GM23248 (cell line): ENCODE measurements at regions not wholly inside any gene's neighbourhood (a gene's known extent, or its start where the extent isn't known, plus 50 kb on each side); places are given as distances from the start of the nearest gene placed in this dataset.
"Not testable (repeated sequence)": the region's sequence is repeated elsewhere in the genome, so short reads cannot be mapped to it uniquely, and the experiment has no call there.

Source experiments
- DNase-seq: peaks from one replicate; pipeline ENCODE4 v3.0.0-alpha.2; 2015
- H2AFZ ChIP-seq: fragments of 200-600 bp; sonication (generic); 2 replicates; pipeline ENCODE4 v1.6.1; 2016; ENCODE audit warnings: antibody characterized with exemption
- H3F3A ChIP-seq: fragments of 200-600 bp; sonication (generic); 2 replicates; pipeline ENCODE4 v1.6.1; 2016; ENCODE audit warnings: mild to moderate bottlenecking, antibody characterized with exemption, mixed run types; ENCODE audit not compliant: insufficient read depth
- H3K27ac ChIP-seq: fragments of 200-600 bp; sonication (generic); 2 replicates; pipeline ENCODE4 v1.5.1; 2016; ENCODE audit warnings: mild to moderate bottlenecking
- H3K27me3 ChIP-seq: fragments of 200-600 bp; sonication (generic); replicated peaks from 2 replicates; pipeline ENCODE4 v1.6.1; 2016; ENCODE audit warnings: mild to moderate bottlenecking; ENCODE audit not compliant: insufficient read depth
- H3K36me3 ChIP-seq: fragments of 200-600 bp; sonication (generic); 2 replicates; pipeline ENCODE4 v1.6.1; 2016; ENCODE audit warnings: low read depth, mild to moderate bottlenecking
- H3K4me1 ChIP-seq: fragments of 200-600 bp; sonication (generic); 2 replicates; pipeline ENCODE4 v1.6.1; 2016; ENCODE audit warnings: mild to moderate bottlenecking; ENCODE audit not compliant: insufficient read depth
- H3K4me2 ChIP-seq: fragments of 200-600 bp; sonication (generic); one replicate; pipeline ENCODE4 v1.6.1; 2016; ENCODE audit warnings: mild to moderate bottlenecking; ENCODE audit not compliant: unreplicated experiment
- H3K4me3 ChIP-seq: fragments of 200-600 bp; sonication (generic); 2 replicates; pipeline ENCODE4 v1.5.1; 2016; ENCODE audit warnings: mild to moderate bottlenecking
- H3K79me2 ChIP-seq: fragments of 200-600 bp; sonication (generic); 2 replicates; pipeline ENCODE4 v1.6.1; 2016; ENCODE audit warnings: mild to moderate bottlenecking; ENCODE audit not compliant: insufficient read depth
- H3K9ac ChIP-seq: fragments of 200-600 bp; sonication (generic); 2 replicates; pipeline ENCODE4 v1.6.1; 2016; ENCODE audit warnings: mild to moderate bottlenecking
- H3K9me2 ChIP-seq: fragments of 200-600 bp; sonication (generic); 2 replicates; pipeline ENCODE4 v1.6.1; 2016; ENCODE audit warnings: mixed run types, mild to moderate bottlenecking, moderate library complexity; ENCODE audit not compliant: insufficient read depth
- H3K9me3 ChIP-seq: fragments of 200-600 bp; sonication (generic); one replicate; pipeline ENCODE4 v1.6.1; 2017; ENCODE audit warnings: low read depth
- H4K20me1 ChIP-seq: fragments of 200-600 bp; sonication (generic); 2 replicates; pipeline ENCODE4 v1.6.0; 2016; ENCODE audit not compliant: insufficient read depth
- EZH2 ChIP-seq: fragments of 200-600 bp; sonication (generic); IDR thresholded peaks from 2 replicates; pipeline ENCODE4 v1.6.1; 2018; ENCODE audit warnings: antibody characterized with exemption, mild to moderate bottlenecking; ENCODE audit not compliant: insufficient read depth, poor library complexity, severe bottlenecking
- EZH2phosphoT487 ChIP-seq: fragments of 200-600 bp; sonication (generic); IDR thresholded peaks from 2 replicates; pipeline ENCODE4 v1.6.1; 2018; ENCODE audit warnings: antibody characterized with exemption, moderate library complexity, mild to moderate bottlenecking, low read depth; ENCODE audit not compliant: insufficient read depth
- WGBS, 2 experiments: methylation state at CpG; one replicate each; pipeline ENCODE4 v1.1.6; 2015 to 2017; ENCODE audit warnings: low lambda C conversion rate in 2 of 2, low coverage in 1 of 2; ENCODE audit errors: missing lambda C conversion rate in 2 of 2; 5-methylcytosine and 5-hydroxymethylcytosine counted together
- in situ Hi-C: fragments of 300-500 bp; cut with MboI; formaldehyde crosslinking; loops from 2 replicates; pipeline ENCODE4 v1.15.0; 2020

DNA sequence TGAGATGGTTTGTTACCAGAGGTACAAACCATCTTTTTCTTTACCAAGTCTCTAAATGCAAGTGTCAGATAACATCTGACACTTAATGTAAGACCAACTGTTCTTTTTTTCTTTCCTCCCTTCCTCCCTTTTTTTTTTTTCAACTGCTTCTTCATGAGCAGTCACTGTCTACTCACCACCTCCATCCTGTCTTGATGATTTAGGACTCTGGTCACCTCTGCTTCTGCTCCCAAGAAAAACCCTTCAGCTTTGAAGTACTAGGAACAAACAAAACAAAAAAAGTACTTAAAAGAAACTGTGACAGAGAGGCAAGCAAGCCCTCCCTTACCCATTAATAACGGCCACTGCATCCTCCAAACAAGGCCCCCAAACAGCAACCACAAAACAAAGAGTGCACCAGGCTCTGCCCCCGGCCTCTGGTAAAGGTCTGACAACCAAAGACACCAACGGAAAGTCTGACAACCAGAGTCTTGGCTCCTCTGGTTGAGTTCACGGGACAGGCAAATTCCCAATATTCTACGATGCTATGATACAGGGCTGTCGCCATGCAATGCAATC, 141.0 kb downstream of the ARL4C start:
- H3K27ac ChIP-seq, result no peak overlapping the region
- H4K20me1 ChIP-seq, result no peaks in the 10 kb centered on the region
- no peak overlapping the region for H3K4me3 ChIP-seq
- H3K27me3 ChIP-seq, result no peaks in the 10 kb centered on the region
- no peaks in the 10 kb centered on the region for H3K4me1 ChIP-seq
- no peaks in the 10 kb centered on the region for H3K9me3 ChIP-seq
- 46 to 56% methylated on average over 6 of the region's 6 CpGs for WGBS, 2 experiments
- no peaks in the 10 kb centered on the region for H3K9me2 ChIP-seq
- no peak overlapping the region for H2AFZ ChIP-seq
- DNase-seq, result no peak
- H3F3A ChIP-seq, result no peaks in the 10 kb centered on the region
- H3K4me2 ChIP-seq, result no peak overlapping the region
- H3K9ac ChIP-seq, result no peak overlapping the region
- no peaks in the 10 kb centered on the region for H3K79me2 ChIP-seq
- no peaks in the 10 kb centered on the region for H3K36me3 ChIP-seq
- in situ Hi-C loops, result no loop called here
- no peak for TF ChIP-seq EZH2phosphoT487
- no peak for TF ChIP-seq EZH2

- no peak for DNase-seq
- no peaks in the 10 kb centered on the region for H3K79me2 ChIP-seq
- H3K9me3 ChIP-seq, result no peaks in the 10 kb centered on the region
- no peaks in the 10 kb centered on the region for H3K27me3 ChIP-seq
- WGBS, 2 experiments, result 76 to 78% methylated on average over 12 of the region's 12 CpGs
- no peak overlapping the region for H3K4me3 ChIP-seq
- no peak overlapping the region for H2AFZ ChIP-seq
- H4K20me1 ChIP-seq, result no peaks in the 10 kb centered on the region
- H3K36me3 ChIP-seq, result no peaks in the 10 kb centered on the region
- no peak overlapping the region for H3K4me2 ChIP-seq
- no peak overlapping the region for H3K27ac ChIP-seq
- H3K4me1 ChIP-seq, result no peaks in the 10 kb centered on the region
- H3F3A ChIP-seq, result no peaks in the 10 kb centered on the region
- no peaks in the 10 kb centered on the region for H3K9me2 ChIP-seq
- in situ Hi-C loops, result no loop called here
- H3K9ac ChIP-seq, result no peak overlapping the region
- TF ChIP-seq EZH2phosphoT487 (no peak), EZH2 (no peak)
Observed at GRCh38 chr2:234355021-234355720, 141.7 kb downstream of the ARL4C start.

DNA sequence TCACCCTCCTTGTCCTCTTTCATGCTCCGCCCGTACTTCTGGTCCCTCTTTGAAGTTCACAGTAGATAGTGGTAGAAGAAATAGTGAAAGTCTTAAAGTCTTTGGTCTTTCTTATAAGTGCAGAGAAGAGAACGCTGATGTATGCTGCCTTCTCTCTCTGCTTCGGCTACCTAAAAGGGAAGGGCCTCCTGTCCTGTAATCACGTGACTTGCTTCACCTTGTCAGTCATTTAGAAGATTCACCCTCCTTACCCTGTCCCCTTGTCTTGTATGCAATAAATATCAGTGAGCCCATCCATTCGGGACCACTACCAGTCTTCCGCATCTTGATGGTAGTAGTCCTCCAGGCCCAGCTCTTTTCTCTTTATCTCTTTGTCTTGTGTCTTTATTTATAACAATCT, 144.6 kb downstream of the ARL4C start:
- Histone ChIP-seq H3K9me2 (no peaks in the 10 kb centered on the region), H3K9ac (no peak overlapping the region), H3K4me3 (no peak overlapping the region), H3K36me3 (no peaks in the 10 kb centered on the region), H4K20me1 (no peaks in the 10 kb centered on the region), H3K27me3 (no peaks in the 10 kb centered on the region), H3F3A (no peaks in the 10 kb centered on the region; the same call in 1 of the 2 replicates), H3K79me2 (no peaks in the 10 kb centered on the region), H3K4me1 (no peaks in the 10 kb centered on the region), H3K4me2 (no peak overlapping the region), H3K9me3 (no peaks in the 10 kb centered on the region), H2AFZ (no peak overlapping the region), H3K27ac (no peak overlapping the region)
- 85 to 88% methylated on average over 7 of the region's 7 CpGs for WGBS, 2 experiments
- in situ Hi-C loops, result no loop called here
- no peak for DNase-seq
- TF ChIP-seq EZH2 (no peak), EZH2phosphoT487 (no peak)

DNA sequence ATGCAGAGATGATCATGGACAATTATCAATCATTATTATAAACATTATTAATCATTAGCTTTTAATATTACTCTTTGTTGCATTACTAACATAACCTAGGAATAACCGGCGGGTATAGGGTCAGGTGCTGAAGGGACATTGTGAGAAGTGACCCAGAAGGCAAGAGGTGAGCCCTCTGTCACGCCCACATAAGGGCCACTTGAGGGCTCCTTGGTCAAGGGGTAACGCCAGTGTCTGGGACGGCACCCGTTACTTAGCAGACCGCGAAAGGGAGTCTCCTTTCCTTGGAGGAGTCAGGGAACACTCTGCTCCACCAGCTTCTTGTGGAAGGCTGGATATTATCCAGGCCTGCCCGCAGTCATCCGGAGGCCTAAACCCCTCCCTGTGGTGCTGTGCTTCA, 145.0 kb downstream of the ARL4C start:
- H3F3A ChIP-seq, in situ Hi-C loops, H3K27me3 ChIP-seq, H3K9me2 ChIP-seq, H3K79me2 ChIP-seq, H3K4me1 ChIP-seq, H3K9me3 ChIP-seq, H3K36me3 ChIP-seq, H3K9ac ChIP-seq, H2AFZ ChIP-seq, H3K27ac ChIP-seq, DNase-seq, H3K4me2 ChIP-seq, H4K20me1 ChIP-seq, H3K4me3 ChIP-seq: not testable (repeated sequence)
- WGBS, 2 experiments, result 85 to 92% methylated on average over 10 of the region's 10 CpGs
